ENCODE measurements at regions not wholly inside any gene's neighbourhood (a gene's known extent, or its start where the extent isn't known, plus 50 kb on each side); places are given as distances from the start of the nearest gene placed in this dataset.
A peak's percentile ranks its signal among the peaks of the same experiment; 100 is the strongest.

GRCh38 chr4:184955636-184956035 lies 62.7 kb upstream of the HELT start:
- no peak for TF ChIP-seq Cebpa-rat (IDR thresholded peaks at IDR 0.05)
- peak overlapping the region; percentile 59 to 97 (median 87); a peak in 21 of 22 replicates for H3K4me2 ChIP-seq
- H3K4me3 ChIP-seq, result peak overlapping the region in 3 of 10 experiments; percentile 27 to 50 (median 48); a peak in 3 of 20 replicates
- no peaks in the 10 kb centered on the region for H3K36me3 ChIP-seq
- H3K9me3 ChIP-seq (replicated peaks in 1 of 11), result no peaks in the 10 kb centered on the region
- peaks cover 58 to 79% (median 76%) of the 10 kb centered on the region in 10 experiments for H3K4me1 ChIP-seq
- H3K9ac ChIP-seq, result peak overlapping the region in 4 of 11 experiments; percentile 70 to 76 (median 73); a peak in 9 of 22 replicates
- peaks cover 0 to 9% (median 0%) of the 10 kb centered on the region in 11 experiments; a peak in 1 of 22 replicates for H3K27me3 ChIP-seq
- H4K20me1 ChIP-seq, result no peaks in the 10 kb centered on the region
- H3K27ac ChIP-seq, result peak overlapping the region in 6 of 11 experiments; percentile 49 to 85 (median 80); a peak in 12 of 22 replicates

- Histone ChIP-seq H4K20me1 (no peaks in the 10 kb centered on the region), H3K4me2 (peak overlapping the region; percentile 15 to 97 (median 73)), H3K4me1 (peaks cover 65 to 93% (median 89%) of the 10 kb centered on the region in 10 experiments), H3K27me3 (peaks cover 0 to 9% (median 0%) of the 10 kb centered on the region in 11 experiments; a peak in 1 of 22 replicates), H3K9me3 (replicated peaks in 1 of 11) (no peaks in the 10 kb centered on the region), H3K9ac (peak overlapping the region in 6 of 11 experiments; percentile 3 to 73 (median 70); a peak in 10 of 22 replicates), H3K36me3 (no peaks in the 10 kb centered on the region), H3K4me3 (peak overlapping the region in 1 of 10 experiments; percentile 13; a peak in 1 of 20 replicates), H3K27ac (peak overlapping the region in 7 of 11 experiments; percentile 27 to 85 (median 78); a peak in 14 of 22 replicates)
- peak in 2 of 11 experiments; percentile 22 to 54; a peak in 1 of 22 replicates for TF ChIP-seq Cebpa-rat (IDR thresholded peaks at IDR 0.05)
Measured at GRCh38 chr4:184957446-184958115, 60.7 kb upstream of the HELT start.

GRCh38 chr4:184958127-184958922 lies 60.0 kb upstream of the HELT start:
- no peak for TF ChIP-seq Cebpa-rat (IDR thresholded peaks at IDR 0.05)
- peak overlapping the region; percentile 49 to 97 (median 73); a peak in 21 of 22 replicates for H3K4me2 ChIP-seq
- H3K4me1 ChIP-seq, result peaks cover 61 to 90% (median 87%) of the 10 kb centered on the region in 10 experiments
- H3K27me3 ChIP-seq, result peaks cover 0 to 9% (median 0%) of the 10 kb centered on the region in 11 experiments; a peak in 1 of 22 replicates
- H3K4me3 ChIP-seq, result no peak overlapping the region
- no peaks in the 10 kb centered on the region for H4K20me1 ChIP-seq
- no peaks in the 10 kb centered on the region for H3K36me3 ChIP-seq
- H3K9me3 ChIP-seq (replicated peaks in 1 of 11), result no peaks in the 10 kb centered on the region
- H3K9ac ChIP-seq, result peak overlapping the region in 6 of 11 experiments; percentile 2 to 73 (median 70); a peak in 10 of 22 replicates
- peak overlapping the region in 7 of 11 experiments; percentile 27 to 85 (median 78); a peak in 14 of 22 replicates for H3K27ac ChIP-seq

- peaks cover 0 to 9% (median 0%) of the 10 kb centered on the region in 11 experiments; a peak in 1 of 22 replicates for H3K27me3 ChIP-seq
- peak overlapping the region in 6 of 11 experiments; percentile 14 to 85 (median 80); a peak in 9 of 22 replicates for H3K27ac ChIP-seq
- no peaks in the 10 kb centered on the region for H3K9me3 ChIP-seq (replicated peaks in 1 of 11)
- H3K4me2 ChIP-seq, result peak overlapping the region; percentile 38 to 97 (median 73)
- H3K4me3 ChIP-seq, result no peak overlapping the region
- H3K4me1 ChIP-seq, result peaks cover 55 to 85% (median 81%) of the 10 kb centered on the region in 10 experiments
- no peaks in the 10 kb centered on the region for H4K20me1 ChIP-seq
- no peaks in the 10 kb centered on the region for H3K36me3 ChIP-seq
- 0 out of 22 replicates have a peak overlapping the region, but pooled peaks of 2 of the 11 experiments have one; percentile 11 to 73 for H3K9ac ChIP-seq
- no peak for TF ChIP-seq Cebpa-rat (IDR thresholded peaks at IDR 0.05)
Measured at GRCh38 chr4:184958923-184959210, 59.4 kb upstream of the HELT start.

GRCh38 chr4:184959309-184959708 lies 59.0 kb upstream of the HELT start:
- H3K4me3 ChIP-seq, result no peak overlapping the region
- H3K27me3 ChIP-seq, result peaks cover 0 to 9% (median 0%) of the 10 kb centered on the region in 11 experiments; a peak in 1 of 22 replicates
- no peaks in the 10 kb centered on the region for H3K9me3 ChIP-seq (replicated peaks in 1 of 11)
- H3K27ac ChIP-seq, result peak overlapping the region in 6 of 11 experiments; percentile 14 to 85 (median 80); a peak in 9 of 22 replicates
- peaks cover 51 to 81% (median 77%) of the 10 kb centered on the region in 10 experiments for H3K4me1 ChIP-seq
- H3K36me3 ChIP-seq, result no peaks in the 10 kb centered on the region
- no peak for TF ChIP-seq Cebpa-rat (IDR thresholded peaks at IDR 0.05)
- H3K4me2 ChIP-seq, result peak overlapping the region; percentile 38 to 97 (median 73)
- no peaks in the 10 kb centered on the region for H4K20me1 ChIP-seq
- H3K9ac ChIP-seq, result 0 out of 22 replicates have a peak overlapping the region, but pooled peaks of 1 of the 11 experiments have one; percentile 11

- Histone ChIP-seq H3K36me3 (no peaks in the 10 kb centered on the region), H3K9me3 (replicated peaks in 1 of 11) (no peaks in the 10 kb centered on the region), H3K4me3 (no peak overlapping the region), H3K4me2 (peak overlapping the region; percentile 38 to 97 (median 73); a peak in 20 of 22 replicates), H3K9ac (no peak overlapping the region), H3K27me3 (peaks cover 0 to 8% (median 0%) of the 10 kb centered on the region in 11 experiments; a peak in 1 of 22 replicates), H3K4me1 (peaks cover 46 to 76% (median 72%) of the 10 kb centered on the region in 10 experiments), H4K20me1 (no peaks in the 10 kb centered on the region), H3K27ac (peak overlapping the region in 4 of 11 experiments; percentile 14 to 85 (median 84); a peak in 5 of 22 replicates)
- TF ChIP-seq Cebpa-rat (IDR thresholded peaks at IDR 0.05), result no peak
Measured at GRCh38 chr4:184959786-184960185, 58.5 kb upstream of the HELT start.

GRCh38 chr4:184960505-184960971 lies 57.8 kb upstream of the HELT start:
- H3K27me3 ChIP-seq, result 0 out of 22 replicates have a peak, but pooled peaks cover 0 to 8% (median 0%) of the 10 kb centered on the region in 11 experiments

GRCh38 chr4:184961660-184962059 lies 56.6 kb upstream of the HELT start:
- no peak for TF ChIP-seq Cebpa-rat (IDR thresholded peaks at IDR 0.05)
- H3K27ac ChIP-seq, result no peak overlapping the region
- no peaks in the 10 kb centered on the region for H3K36me3 ChIP-seq

More at GRCh38 chr4:184960505-184960971, 57.8 kb upstream of the HELT start:
- H3K27ac ChIP-seq, result no peak overlapping the region
- TF ChIP-seq Cebpa-rat (IDR thresholded peaks at IDR 0.05), result no peak
- H3K4me3 ChIP-seq, result no peak overlapping the region
- peak overlapping the region in 2 of 11 experiments; percentile 7 to 11; a peak in 1 of 22 replicates for H3K9ac ChIP-seq
- H3K4me1 ChIP-seq, result peaks cover 39 to 68% (median 64%) of the 10 kb centered on the region in 10 experiments
- no peaks in the 10 kb centered on the region for H3K36me3 ChIP-seq
- peak overlapping the region; percentile 1 to 97 (median 60); a peak in 18 of 22 replicates for H3K4me2 ChIP-seq
- no peaks in the 10 kb centered on the region for H4K20me1 ChIP-seq
- no peaks in the 10 kb centered on the region for H3K9me3 ChIP-seq (replicated peaks in 1 of 11)

More at GRCh38 chr4:184961660-184962059, 56.6 kb upstream of the HELT start:
- Histone ChIP-seq H3K4me3 (no peak overlapping the region), H3K4me1 (peaks cover 37 to 57% (median 54%) of the 10 kb centered on the region in 10 experiments), H3K9ac (no peak overlapping the region), H3K4me2 (peak overlapping the region; percentile 49 to 97 (median 70)), H4K20me1 (no peaks in the 10 kb centered on the region), H3K27me3 (0 out of 22 replicates have a peak, but pooled peaks cover 0 to 8% (median 0%) of the 10 kb centered on the region in 11 experiments), H3K9me3 (replicated peaks in 1 of 11) (no peaks in the 10 kb centered on the region)

Measured in BLaER1 treated with 17β-estradiol and CSF1 and Interleukin-3, amounts not matched to agents 10 nM and 100 nM (cell line).